ENCODE measurements at regions not wholly inside any gene's neighbourhood (a gene's known extent, or its start where the extent isn't known, plus 50 kb on each side); places are given as distances from the start of the nearest gene placed in this dataset.

DNA sequence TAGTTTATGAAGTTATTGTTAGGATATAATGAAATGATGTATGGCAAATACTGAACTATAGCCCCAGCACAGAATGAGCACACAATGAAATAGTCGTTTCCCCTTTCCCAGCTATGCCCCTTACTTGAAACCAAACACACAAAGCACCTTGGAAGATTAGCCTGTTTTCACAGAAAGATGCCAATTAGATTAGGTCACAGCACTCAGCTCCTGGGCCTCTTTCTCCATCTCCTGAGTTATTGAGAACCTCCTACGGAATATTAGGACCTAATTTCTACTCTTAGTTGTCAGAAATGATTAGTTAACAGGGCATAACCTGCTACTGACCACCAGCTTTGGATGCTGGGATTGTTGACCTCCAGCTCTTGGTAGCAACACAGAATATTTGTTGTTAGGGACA is 269.4 kb upstream of the ROPN1 start:
- no peak for TF ChIP-seq CTCF (IDR thresholded peaks at IDR 0.05; ENCODE audit: insufficient read depth, low read length, poor library complexity, severe bottlenecking)
- TF ChIP-seq EZH2phosphoT487 (conservative IDR thresholded peaks at IDR 0.05; ENCODE audit: low read length) = no peak

Measured in SU-DHL-6 (cell line).